ENCODE measurements at regions not wholly inside any gene's neighbourhood (a gene's known extent, or its start where the extent isn't known, plus 50 kb on each side); places are given as distances from the start of the nearest gene placed in this dataset.
A peak's percentile ranks its signal among the peaks of the same experiment; 100 is the strongest.
"Not testable (repeated sequence)": the region's sequence is repeated elsewhere in the genome, so short reads cannot be mapped to it uniquely, and the experiment has no call there.

- no peak overlapping the region for H3K27ac Mint-ChIP-seq
- ChIA-PET POLR2A (no interaction called here), CTCF (no interaction called here)
- no peaks in the 10 kb centered on the region for H3K27me3 ChIP-seq (ENCODE audit: insufficient read depth, low read length, poor library complexity, severe bottlenecking)
- no peaks in the 10 kb centered on the region for H3K4me1 ChIP-seq (ENCODE audit: insufficient read depth, low read length)
- no peak overlapping the region for H3K4me3 Mint-ChIP-seq
- peaks cover 2 to 8% of the 10 kb centered on the region in 2 donors for H3K27me3 Mint-ChIP-seq
- H3K36me3 Mint-ChIP-seq, result no peaks in the 10 kb centered on the region
- H3K36me3 ChIP-seq (ENCODE audit: insufficient read depth, low read length), result no peaks in the 10 kb centered on the region
- no peaks in the 10 kb centered on the region for H3K9me3 ChIP-seq (ENCODE audit: low read length)
- DNase-seq, result no peak
- H3K27ac ChIP-seq (ENCODE audit: low read depth, low read length), result no peak overlapping the region
- H3K4me1 Mint-ChIP-seq, result no peaks in the 10 kb centered on the region
- H3K4me3 ChIP-seq (ENCODE audit: low read length), result no peak overlapping the region
- H3K9me3 Mint-ChIP-seq, result peaks cover 0 to 3% (median 0%) of the 10 kb centered on the region in 5 donors
Observed at GRCh38 chr16:5188989-5189352, 91.4 kb upstream of the EEF2KMT start.

DNA sequence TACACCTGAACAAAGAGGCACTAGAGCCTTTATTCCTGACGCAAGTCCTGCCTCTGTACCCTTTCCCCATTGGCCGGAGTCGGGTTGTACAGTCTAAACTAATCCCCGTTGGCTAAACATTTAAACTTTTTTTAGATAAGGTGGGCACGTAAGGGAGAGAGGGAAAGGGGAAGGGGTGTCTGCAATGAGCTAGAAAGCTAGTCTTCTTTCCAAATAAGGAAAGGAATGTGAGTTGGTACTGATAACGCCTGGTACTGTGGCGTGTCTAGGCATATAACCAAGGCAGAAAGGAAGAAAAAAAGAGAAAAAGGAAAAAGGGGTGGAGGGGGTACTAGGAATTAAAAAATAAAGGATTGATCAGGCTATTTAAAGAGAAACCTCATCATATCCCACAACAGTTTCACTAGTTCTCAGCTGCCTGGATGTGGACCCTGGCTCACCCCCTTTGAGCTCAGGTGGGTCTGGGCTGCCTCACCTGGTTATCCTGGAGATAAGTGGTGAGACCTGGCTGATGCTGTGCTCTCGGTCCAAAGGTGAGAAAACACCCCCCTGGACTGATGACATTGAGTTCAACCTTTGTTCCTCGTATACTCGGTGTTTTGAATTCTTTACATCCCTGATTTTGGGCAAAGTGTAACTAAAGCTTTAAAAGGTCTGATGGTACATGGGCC is 90.9 kb upstream of the EEF2KMT start:
- ChIA-PET POLR2A (no interaction called here), CTCF (no interaction called here)
- no peak for DNase-seq
- Histone ChIP-seq H3K4me1 (ENCODE audit: insufficient read depth, low read length) (no peaks in the 10 kb centered on the region), H3K4me3 (ENCODE audit: low read length) (no peak overlapping the region), H3K9me3 (ENCODE audit: low read length) (no peaks in the 10 kb centered on the region), H3K27ac (ENCODE audit: low read depth, low read length) (no peak overlapping the region), H3K36me3 (ENCODE audit: insufficient read depth, low read length) (no peaks in the 10 kb centered on the region), H3K27me3 (ENCODE audit: insufficient read depth, low read length, poor library complexity, severe bottlenecking) (no peaks in the 10 kb centered on the region)
- Mint-ChIP-seq H3K9me3 (peaks cover 0 to 3% (median 0%) of the 10 kb centered on the region in 5 donors), H3K27me3 (peaks cover 2 to 4% of the 10 kb centered on the region in 2 donors), H3K4me1 (no peaks in the 10 kb centered on the region), H3K36me3 (no peaks in the 10 kb centered on the region), H3K4me3 (no peak overlapping the region), H3K27ac (peak overlapping the region in 1 of 8 donors; percentile 89)

GRCh38 chr16:5187402-5187952 is 89.9 kb upstream of the EEF2KMT start:
- DNase-seq, result no peak
- Mint-ChIP-seq H3K36me3 (no peaks in the 10 kb centered on the region), H3K9me3 (peaks cover 0 to 3% (median 0%) of the 10 kb centered on the region in 5 donors), H3K27ac (no peak overlapping the region), H3K27me3 (peaks cover 1 to 3% of the 10 kb centered on the region in 2 donors), H3K4me1 (no peaks in the 10 kb centered on the region), H3K4me3 (no peak overlapping the region)
- Histone ChIP-seq H3K36me3 (ENCODE audit: insufficient read depth, low read length) (no peaks in the 10 kb centered on the region), H3K9me3 (ENCODE audit: low read length) (no peaks in the 10 kb centered on the region), H3K27me3 (ENCODE audit: insufficient read depth, low read length, poor library complexity, severe bottlenecking) (no peaks in the 10 kb centered on the region), H3K4me1 (ENCODE audit: insufficient read depth, low read length) (no peaks in the 10 kb centered on the region), H3K27ac (ENCODE audit: low read depth, low read length) (no peak overlapping the region), H3K4me3 (ENCODE audit: low read length) (no peak overlapping the region)
- ChIA-PET POLR2A (no interaction called here), CTCF (no interaction called here)

DNA sequence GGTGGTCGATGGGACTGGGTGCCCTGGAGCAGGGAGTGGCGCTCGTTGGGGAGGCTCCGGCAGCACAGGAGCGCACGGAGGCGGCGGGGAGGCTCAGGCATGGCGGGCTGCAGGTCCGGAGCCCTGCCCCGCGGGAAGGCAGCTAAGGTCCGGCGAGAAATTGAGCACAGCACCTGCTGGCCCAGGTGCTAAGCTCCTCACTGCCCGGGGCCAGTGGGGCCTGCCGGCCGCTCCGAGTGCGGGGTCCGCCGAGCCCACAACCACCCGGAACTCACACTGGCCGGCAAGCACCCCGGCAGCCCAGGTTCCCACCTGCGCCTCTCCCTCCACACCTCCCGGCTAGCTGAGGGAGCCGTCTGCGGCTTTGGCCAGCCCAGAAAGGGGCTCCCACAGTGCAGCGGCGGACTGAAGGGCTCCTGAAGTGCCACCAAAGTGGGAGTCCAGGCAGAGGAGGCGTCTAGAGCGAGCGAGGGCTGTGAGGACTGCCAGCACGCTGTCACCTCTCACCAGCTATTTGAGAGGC is 88.8 kb upstream of the EEF2KMT start:
- ChIA-PET POLR2A (no interaction called here), CTCF (no interaction called here)
- Mint-ChIP-seq H3K27ac (no peak overlapping the region), H3K4me3 (no peak overlapping the region), H3K9me3 (peaks cover 0 to 3% (median 0%) of the 10 kb centered on the region in 5 donors), H3K36me3 (no peaks in the 10 kb centered on the region), H3K4me1 (no peaks in the 10 kb centered on the region), H3K27me3 (peaks cover 0 to 3% of the 10 kb centered on the region in 2 donors)
- Histone ChIP-seq H3K27me3 (ENCODE audit: insufficient read depth, low read length, poor library complexity, severe bottlenecking) (no peaks in the 10 kb centered on the region), H3K4me3 (ENCODE audit: low read length) (no peak overlapping the region), H3K27ac (ENCODE audit: low read depth, low read length) (no peak overlapping the region), H3K36me3 (ENCODE audit: insufficient read depth, low read length) (no peaks in the 10 kb centered on the region), H3K9me3 (ENCODE audit: low read length) (no peaks in the 10 kb centered on the region), H3K4me1 (ENCODE audit: insufficient read depth, low read length) (no peaks in the 10 kb centered on the region)
- no peak for DNase-seq

DNA sequence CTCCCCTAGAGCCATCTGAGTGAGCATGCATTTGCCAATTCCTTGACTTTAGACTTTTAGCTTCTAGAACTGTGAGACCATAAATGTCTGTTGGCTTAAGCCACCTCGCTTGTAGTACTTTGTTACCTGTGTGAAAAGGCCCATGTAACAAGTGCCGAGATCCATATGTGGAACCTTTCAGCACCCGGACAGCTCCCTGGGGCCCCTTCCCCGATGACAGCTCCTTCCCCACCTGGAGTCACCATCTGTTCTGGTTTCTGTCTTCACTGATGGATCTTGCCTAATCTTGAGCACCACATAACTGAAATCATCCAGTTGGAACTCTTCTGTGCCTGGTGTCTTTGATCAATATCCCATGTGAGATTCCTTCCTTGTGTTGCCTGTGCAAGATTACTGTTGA is 78.9 kb upstream of the EEF2KMT start:
- Mint-ChIP-seq H3K4me3 (no peak overlapping the region), H3K4me1 (no peaks in the 10 kb centered on the region), H3K27ac (no peak overlapping the region), H3K9me3 (peaks cover 16 to 53% (median 43%) of the 10 kb centered on the region in 5 donors), H3K27me3 (peaks cover 29 to 46% of the 10 kb centered on the region in 2 donors), H3K36me3 (no peaks in the 10 kb centered on the region)
- peaks cover 3% of the 10 kb centered on the region for H3K9me3 ChIP-seq (ENCODE audit: low read length)
- H3K27ac ChIP-seq (ENCODE audit: low read depth, low read length), result no peak overlapping the region
- H3K27me3 ChIP-seq (ENCODE audit: insufficient read depth, low read length, poor library complexity, severe bottlenecking), result no peaks in the 10 kb centered on the region
- no peaks in the 10 kb centered on the region for H3K4me1 ChIP-seq (ENCODE audit: insufficient read depth, low read length)
- DNase-seq, result no peak
- POLR2A ChIA-PET, result no interaction called here
- H3K4me3 ChIP-seq (ENCODE audit: low read length), result no peak overlapping the region
- CTCF ChIA-PET, result no interaction called here
- H3K36me3 ChIP-seq (ENCODE audit: insufficient read depth, low read length), result no peaks in the 10 kb centered on the region

DNA sequence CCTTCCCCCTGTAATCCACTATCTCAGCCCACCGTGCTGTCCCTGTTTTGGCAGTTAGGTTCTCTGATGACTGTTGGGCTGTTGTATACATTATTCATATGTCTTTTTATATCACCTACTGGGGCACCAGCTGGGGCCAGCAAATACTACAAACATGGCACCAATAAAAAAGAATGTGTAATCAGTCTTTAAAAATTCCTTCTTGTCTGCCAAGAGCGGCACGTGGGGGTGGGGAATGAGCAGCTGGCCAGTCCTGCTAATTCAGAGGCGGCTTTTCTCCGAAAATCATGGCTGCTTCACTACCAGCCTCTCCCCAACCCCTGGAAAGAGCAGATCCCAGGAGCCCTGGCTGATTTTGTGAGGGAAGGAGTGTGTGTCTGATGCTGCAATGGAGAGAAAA is 77.7 kb upstream of the EEF2KMT start:
- no peaks in the 10 kb centered on the region for H3K4me1 Mint-ChIP-seq
- H3K4me3 Mint-ChIP-seq, result no peak overlapping the region
- H3K27me3 Mint-ChIP-seq, result peaks cover 24 to 45% of the 10 kb centered on the region in 2 donors
- peaks cover 12 to 45% (median 35%) of the 10 kb centered on the region in 5 donors for H3K9me3 Mint-ChIP-seq
- H3K9me3 ChIP-seq (ENCODE audit: low read length), result peaks cover 3% of the 10 kb centered on the region
- H3K27ac ChIP-seq (ENCODE audit: low read depth, low read length), result no peak overlapping the region
- no peaks in the 10 kb centered on the region for H3K36me3 Mint-ChIP-seq
- H3K4me1 ChIP-seq (ENCODE audit: insufficient read depth, low read length), result no peaks in the 10 kb centered on the region
- H3K4me3 ChIP-seq (ENCODE audit: low read length), result no peak overlapping the region
- H3K27ac Mint-ChIP-seq, result no peak overlapping the region
- CTCF ChIA-PET, result no interaction called here
- H3K27me3 ChIP-seq (ENCODE audit: insufficient read depth, low read length, poor library complexity, severe bottlenecking), result no peaks in the 10 kb centered on the region
- H3K36me3 ChIP-seq (ENCODE audit: insufficient read depth, low read length), result no peaks in the 10 kb centered on the region
- POLR2A ChIA-PET, result no interaction called here
- DNase-seq, result no peak

DNA sequence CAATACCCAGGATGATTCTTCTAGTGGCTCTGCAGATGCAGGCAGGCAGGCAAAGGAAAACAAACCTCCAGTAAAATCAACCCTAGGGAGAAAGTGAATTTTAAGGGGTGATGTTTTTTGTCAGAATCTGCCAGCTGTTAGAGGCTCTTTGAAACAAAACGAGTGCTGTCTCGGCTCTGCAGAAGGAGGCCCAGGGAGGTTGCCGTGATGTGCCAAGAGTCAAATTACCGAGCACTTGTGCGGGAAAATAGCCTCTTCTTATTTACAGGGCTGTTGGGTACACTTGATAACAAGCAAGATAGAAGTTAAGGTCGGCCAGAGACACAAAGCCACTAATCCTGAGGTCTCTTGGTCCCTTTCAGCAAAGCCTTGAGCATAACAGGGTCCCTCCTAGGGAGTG is 68.9 kb upstream of the EEF2KMT start:
- Mint-ChIP-seq H3K9me3 (peaks cover 0 to 6% (median 4%) of the 10 kb centered on the region in 5 donors), H3K4me3 (no peak overlapping the region), H3K27me3 (peaks cover 14 to 30% of the 10 kb centered on the region in 2 donors), H3K36me3 (peaks cover 0 to 4% (median 0%) of the 10 kb centered on the region in 3 donors), H3K4me1 (no peaks in the 10 kb centered on the region), H3K27ac (no peak overlapping the region)
- Histone ChIP-seq H3K4me1 (ENCODE audit: insufficient read depth, low read length) (no peaks in the 10 kb centered on the region), H3K27ac (ENCODE audit: low read depth, low read length) (no peak overlapping the region), H3K4me3 (ENCODE audit: low read length) (no peak overlapping the region), H3K36me3 (ENCODE audit: insufficient read depth, low read length) (no peaks in the 10 kb centered on the region), H3K27me3 (ENCODE audit: insufficient read depth, low read length, poor library complexity, severe bottlenecking) (no peaks in the 10 kb centered on the region), H3K9me3 (ENCODE audit: low read length) (no peaks in the 10 kb centered on the region)
- no peak for DNase-seq
- CTCF ChIA-PET, result no interaction called here
- POLR2A ChIA-PET, result no interaction called here

DNA sequence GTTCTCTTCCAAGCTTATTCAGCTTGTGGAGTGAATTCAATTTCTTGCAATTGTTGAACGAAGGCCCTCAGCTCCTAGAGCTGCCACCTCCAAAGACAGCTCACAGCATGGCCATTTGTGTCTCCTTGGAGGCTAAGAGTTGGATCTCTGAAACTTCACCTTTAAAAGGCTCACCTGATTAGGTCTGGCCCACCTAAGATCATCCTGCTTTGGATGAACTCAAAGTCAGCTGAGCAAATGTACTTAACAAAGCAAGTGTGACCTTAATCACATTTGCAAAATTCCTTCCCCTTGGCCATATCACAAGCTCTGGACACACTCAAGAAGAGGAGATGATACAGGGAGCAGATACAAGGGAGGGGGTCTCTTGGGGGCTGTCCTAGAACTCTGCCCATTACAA is 67.8 kb upstream of the EEF2KMT start:
- H3K9me3 ChIP-seq (ENCODE audit: low read length); H3K4me3 ChIP-seq (ENCODE audit: low read length); H3K36me3 ChIP-seq (ENCODE audit: insufficient read depth, low read length); H3K36me3 Mint-ChIP-seq; H3K4me3 Mint-ChIP-seq; H3K4me1 Mint-ChIP-seq; H3K27ac Mint-ChIP-seq; POLR2A ChIA-PET; CTCF ChIA-PET; H3K4me1 ChIP-seq (ENCODE audit: insufficient read depth, low read length); H3K27me3 ChIP-seq (ENCODE audit: insufficient read depth, low read length, poor library complexity, severe bottlenecking); H3K27ac ChIP-seq (ENCODE audit: low read depth, low read length); H3K9me3 Mint-ChIP-seq; DNase-seq: not testable (repeated sequence)
- H3K27me3 Mint-ChIP-seq, result peaks cover 14 to 24% of the 10 kb centered on the region in 2 donors
